ENCODE measurements at regions not wholly inside any gene's neighbourhood (a gene's known extent, or its start where the extent isn't known, plus 50 kb on each side); places are given as distances from the start of the nearest gene placed in this dataset.
"Not testable (repeated sequence)": the region's sequence is repeated elsewhere in the genome, so short reads cannot be mapped to it uniquely, and the experiment has no call there.

- H3K27me3 ChIP-seq (ENCODE audit: insufficient read depth, low read length, poor library complexity, severe bottlenecking); H3K9me3 ChIP-seq (ENCODE audit: insufficient read depth, low read depth, low read length); H3K9me2 ChIP-seq (replicated peaks; ENCODE audit: low read depth, low read length); H3K4me2 ChIP-seq (ENCODE audit: low read depth, low read length, poor library complexity, severe bottlenecking); H3K79me2 ChIP-seq (ENCODE audit: insufficient read depth, low read length); H3K4me1 ChIP-seq (ENCODE audit: insufficient read depth, low read length, poor library complexity, severe bottlenecking); H3K9ac ChIP-seq (ENCODE audit: low read depth, low read length, poor library complexity, severe bottlenecking); H2AFZ ChIP-seq (ENCODE audit: low read length); H3K36me3 ChIP-seq (ENCODE audit: insufficient read depth, low read length); H3K4me3 ChIP-seq (ENCODE audit: low read length, poor library complexity, severe bottlenecking); H4K20me1 ChIP-seq (ENCODE audit: insufficient read depth, low read length, poor library complexity, severe bottlenecking); H3F3A ChIP-seq (ENCODE audit: low read depth): not testable (repeated sequence)
Measured at GRCh38 chr5:179442289-179442688, 97.0 kb upstream of the ADAMTS2 start.

- Histone ChIP-seq H3K36me3 (ENCODE audit: insufficient read depth, low read length) (no peaks in the 10 kb centered on the region), H3K9me3 (ENCODE audit: insufficient read depth, low read depth, low read length) (no peaks in the 10 kb centered on the region), H3K27me3 (ENCODE audit: insufficient read depth, low read length, poor library complexity, severe bottlenecking) (no peaks in the 10 kb centered on the region), H2AFZ (ENCODE audit: low read length) (no peak overlapping the region), H3K79me2 (ENCODE audit: insufficient read depth, low read length) (no peaks in the 10 kb centered on the region), H3K4me1 (ENCODE audit: insufficient read depth, low read length, poor library complexity, severe bottlenecking) (no peaks in the 10 kb centered on the region), H3K4me2 (ENCODE audit: low read depth, low read length, poor library complexity, severe bottlenecking) (no peak overlapping the region), H3K4me3 (ENCODE audit: low read length, poor library complexity, severe bottlenecking) (no peak overlapping the region), H4K20me1 (ENCODE audit: insufficient read depth, low read length, poor library complexity, severe bottlenecking) (no peaks in the 10 kb centered on the region), H3K9ac (ENCODE audit: low read depth, low read length, poor library complexity, severe bottlenecking) (no peak overlapping the region), H3F3A (ENCODE audit: low read depth) (no peaks in the 10 kb centered on the region), H3K9me2 (replicated peaks; ENCODE audit: low read depth, low read length) (no peaks in the 10 kb centered on the region)
- no peak for TF ChIP-seq EZH2phosphoT487 (IDR thresholded peaks at IDR 0.05; ENCODE audit: borderline replicate concordance)
- no peak for TF ChIP-seq CTCF (conservative IDR thresholded peaks at IDR 0.05; ENCODE audit: low read length)
Measured at GRCh38 chr5:179439181-179439985, 94.1 kb upstream of the ADAMTS2 start.

GRCh38 chr5:179438461-179438860, 93.2 kb upstream of the ADAMTS2 start:
- Histone ChIP-seq H4K20me1 (ENCODE audit: insufficient read depth, low read length, poor library complexity, severe bottlenecking) (no peaks in the 10 kb centered on the region), H3K79me2 (ENCODE audit: insufficient read depth, low read length) (no peaks in the 10 kb centered on the region), H3K4me3 (ENCODE audit: low read length, poor library complexity, severe bottlenecking) (no peak overlapping the region), H2AFZ (ENCODE audit: low read length) (no peak overlapping the region), H3K9ac (ENCODE audit: low read depth, low read length, poor library complexity, severe bottlenecking) (no peak overlapping the region), H3K9me2 (replicated peaks; ENCODE audit: low read depth, low read length) (no peaks in the 10 kb centered on the region), H3K9me3 (ENCODE audit: insufficient read depth, low read depth, low read length) (no peaks in the 10 kb centered on the region), H3K4me2 (ENCODE audit: low read depth, low read length, poor library complexity, severe bottlenecking) (no peak overlapping the region), H3K4me1 (ENCODE audit: insufficient read depth, low read length, poor library complexity, severe bottlenecking) (no peaks in the 10 kb centered on the region), H3K27me3 (ENCODE audit: insufficient read depth, low read length, poor library complexity, severe bottlenecking) (no peaks in the 10 kb centered on the region), H3F3A (ENCODE audit: low read depth) (no peaks in the 10 kb centered on the region), H3K36me3 (ENCODE audit: insufficient read depth, low read length) (no peaks in the 10 kb centered on the region)
- TF ChIP-seq CTCF (conservative IDR thresholded peaks at IDR 0.05; ENCODE audit: low read length): no peak
- no peak for TF ChIP-seq EZH2phosphoT487 (IDR thresholded peaks at IDR 0.05; ENCODE audit: borderline replicate concordance)

GRCh38 chr5:179438011-179438441, 92.8 kb upstream of the ADAMTS2 start:
- no peaks in the 10 kb centered on the region for H3F3A ChIP-seq (ENCODE audit: low read depth)
- H3K9me2 ChIP-seq (replicated peaks; ENCODE audit: low read depth, low read length): no peaks in the 10 kb centered on the region
- no peak overlapping the region for H3K9ac ChIP-seq (ENCODE audit: low read depth, low read length, poor library complexity, severe bottlenecking)
- H3K79me2 ChIP-seq (ENCODE audit: insufficient read depth, low read length): no peaks in the 10 kb centered on the region
- no peak overlapping the region for H3K4me2 ChIP-seq (ENCODE audit: low read depth, low read length, poor library complexity, severe bottlenecking)
- no peaks in the 10 kb centered on the region for H3K4me1 ChIP-seq (ENCODE audit: insufficient read depth, low read length, poor library complexity, severe bottlenecking)
- H3K9me3 ChIP-seq (ENCODE audit: insufficient read depth, low read depth, low read length): no peaks in the 10 kb centered on the region
- H3K4me3 ChIP-seq (ENCODE audit: low read length, poor library complexity, severe bottlenecking): no peak overlapping the region
- H4K20me1 ChIP-seq (ENCODE audit: insufficient read depth, low read length, poor library complexity, severe bottlenecking): no peaks in the 10 kb centered on the region
- H2AFZ ChIP-seq (ENCODE audit: low read length): no peak overlapping the region
- no peak for TF ChIP-seq EZH2phosphoT487 (IDR thresholded peaks at IDR 0.05; ENCODE audit: borderline replicate concordance)
- no peak for TF ChIP-seq CTCF (conservative IDR thresholded peaks at IDR 0.05; ENCODE audit: low read length)
- no peaks in the 10 kb centered on the region for H3K36me3 ChIP-seq (ENCODE audit: insufficient read depth, low read length)
- H3K27me3 ChIP-seq (ENCODE audit: insufficient read depth, low read length, poor library complexity, severe bottlenecking): no peaks in the 10 kb centered on the region
